Myocyte (in vitro differentiated cells): ENCODE measurements at regions not wholly inside any gene's neighbourhood (a gene's known extent, or its start where the extent isn't known, plus 50 kb on each side); places are given as distances from the start of the nearest gene placed in this dataset.
"Not testable (repeated sequence)": the region's sequence is repeated elsewhere in the genome, so short reads cannot be mapped to it uniquely, and the experiment has no call there.

Experiments
- DNase-seq: peaks from one replicate; pipeline ENCODE4 v3.0.0-alpha.2; 2012; ENCODE audit warnings: low read depth

DNA sequence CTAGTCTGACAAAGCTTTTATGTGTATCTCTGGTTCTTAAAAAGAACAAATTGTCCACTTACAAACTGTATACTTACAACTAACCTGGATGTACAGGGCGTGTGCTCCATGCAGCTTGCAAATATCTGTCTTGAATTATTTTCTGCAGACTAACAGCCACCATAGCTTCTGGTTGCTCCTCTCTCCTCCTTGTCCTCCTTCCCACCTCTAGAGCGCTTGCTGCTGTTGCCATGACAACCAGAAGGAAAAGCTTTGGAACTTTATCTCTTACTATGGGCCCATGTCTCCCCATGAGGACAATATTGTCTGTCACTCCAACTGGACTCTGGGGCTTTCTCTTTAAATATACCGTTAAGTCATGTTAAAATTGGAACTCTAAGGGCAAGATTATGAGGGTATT is 71.5 kb upstream of the DHX40 start:
- no peak for DNase-seq

- no peak for DNase-seq
These were observed 70.5 kb upstream of the DHX40 start for GRCh38 chr17:59494757-59495368.

DNA sequence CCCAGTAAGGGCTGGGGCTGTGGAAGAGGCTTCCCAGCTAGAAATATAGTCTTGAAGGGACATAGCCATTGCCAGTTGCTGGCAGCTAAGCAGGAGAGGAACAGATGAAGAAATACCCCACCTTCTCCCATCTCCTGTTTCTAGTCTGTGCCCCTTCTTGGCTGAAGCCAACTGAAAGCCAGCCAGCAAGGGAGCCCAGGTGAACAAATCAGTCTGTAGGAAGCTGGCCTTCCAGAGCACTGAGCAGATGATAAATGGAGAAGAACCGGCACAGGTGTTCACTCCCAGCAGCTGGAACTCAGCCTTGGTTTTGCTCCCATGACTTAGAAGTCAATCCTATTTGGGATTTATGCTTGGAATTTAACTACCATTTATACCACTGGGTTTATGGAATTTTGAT is 69.2 kb upstream of the DHX40 start:
- no peak for DNase-seq

DNA sequence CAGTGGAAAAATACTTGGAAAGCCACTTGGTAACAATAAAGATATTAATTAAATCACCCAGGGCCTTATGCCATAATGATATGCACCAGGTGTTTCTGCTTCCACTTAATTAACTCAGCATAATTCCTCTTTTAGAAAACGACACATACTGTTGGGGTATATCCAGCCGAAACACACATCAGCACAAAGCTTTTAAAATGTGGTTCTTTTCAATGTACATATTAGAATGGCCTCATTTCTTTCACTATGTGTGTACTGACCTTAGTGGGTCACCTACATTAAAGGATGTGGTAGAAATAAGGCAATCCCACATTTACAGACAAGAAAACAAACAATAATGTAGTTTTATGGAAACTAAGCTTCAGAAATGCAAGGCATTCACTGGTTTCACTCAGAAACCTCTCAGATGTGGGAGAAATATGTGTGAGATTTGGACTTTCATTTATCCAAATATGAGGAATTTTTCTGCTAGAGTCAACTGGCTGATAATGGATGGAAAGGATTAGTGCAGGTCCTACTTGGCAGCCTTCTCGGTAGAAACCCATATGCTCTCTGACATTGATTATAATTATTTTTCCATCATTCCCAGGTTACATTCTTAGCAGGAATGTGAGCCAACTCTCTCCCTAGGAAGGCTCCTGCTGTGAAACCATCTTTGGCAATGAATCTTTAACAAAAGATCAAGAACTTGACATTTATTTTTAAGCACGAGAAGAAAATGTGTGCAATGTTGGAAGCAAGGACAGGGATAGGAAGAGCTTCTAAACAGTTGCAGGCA is 66.7 kb upstream of the DHX40 start:
- DNase-seq = no peak

DNA sequence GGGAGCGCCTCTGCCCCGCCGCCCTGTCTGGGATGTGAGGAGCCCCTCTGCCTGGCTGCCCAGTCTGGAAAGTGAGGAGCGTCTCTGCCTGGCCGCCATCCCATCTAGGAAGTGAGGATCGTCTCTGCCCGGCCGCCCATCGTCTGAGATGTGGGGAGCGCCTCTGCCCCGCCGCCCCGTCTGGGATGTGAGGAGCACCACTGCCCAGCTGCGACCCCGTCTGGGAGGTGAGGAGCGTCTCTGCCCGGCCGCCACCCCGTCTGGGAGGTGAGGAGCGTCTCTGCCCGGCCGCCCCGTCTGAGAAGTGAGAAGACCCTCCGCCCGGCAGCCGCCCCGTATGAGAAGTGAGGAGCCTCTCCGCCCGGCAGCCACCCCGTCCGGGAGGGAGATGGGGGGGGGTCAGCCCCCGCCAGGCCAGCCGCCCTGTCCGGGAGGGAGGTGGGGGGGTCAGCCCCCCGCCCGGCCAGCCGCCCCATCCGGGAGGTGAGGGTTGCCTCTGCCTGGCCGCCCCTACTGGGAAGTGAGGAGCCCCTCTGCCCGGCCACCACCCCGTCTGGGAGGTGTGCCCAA is 65.2 kb upstream of the DHX40 start:
- not testable (repeated sequence) for DNase-seq

DNA sequence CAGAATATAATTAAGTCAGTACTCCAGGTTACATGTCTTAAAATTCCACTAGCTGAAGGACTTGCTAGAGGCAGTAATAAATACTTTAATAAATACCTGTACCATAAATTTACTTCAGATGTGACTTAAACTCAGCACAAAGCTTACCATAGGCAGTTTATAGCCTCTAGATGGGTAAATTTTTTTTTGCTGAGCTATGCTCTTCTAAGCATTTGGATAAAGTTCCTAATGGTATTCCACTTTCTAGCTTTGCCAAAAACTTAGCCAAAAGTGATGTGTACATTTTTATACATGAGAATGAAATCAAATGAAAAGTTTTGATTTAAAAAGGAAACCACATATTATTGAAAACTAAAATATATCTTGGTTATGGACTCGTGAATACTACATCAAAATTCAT is 63.7 kb upstream of the DHX40 start:
- DNase-seq = no peak

DNA sequence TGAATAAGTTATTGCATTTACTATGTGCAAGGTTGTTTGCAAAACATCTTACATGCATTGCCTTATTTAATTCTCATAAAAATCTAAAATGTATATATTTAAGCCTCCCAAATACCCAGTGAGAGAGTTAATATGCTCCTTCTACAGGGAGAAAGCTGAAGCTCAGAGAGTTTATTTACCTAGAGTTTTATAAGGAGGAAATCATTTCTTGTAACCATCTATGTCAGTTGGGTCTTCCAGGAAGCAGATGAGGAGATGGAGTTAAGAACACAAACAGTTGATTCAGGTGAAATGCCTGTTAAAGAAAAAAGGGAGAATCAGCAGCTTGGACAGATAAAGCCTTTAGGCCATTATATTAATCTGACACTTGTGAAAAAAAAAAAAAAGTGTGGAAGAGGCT is 62.6 kb upstream of the DHX40 start:
- no peak for DNase-seq

DNA sequence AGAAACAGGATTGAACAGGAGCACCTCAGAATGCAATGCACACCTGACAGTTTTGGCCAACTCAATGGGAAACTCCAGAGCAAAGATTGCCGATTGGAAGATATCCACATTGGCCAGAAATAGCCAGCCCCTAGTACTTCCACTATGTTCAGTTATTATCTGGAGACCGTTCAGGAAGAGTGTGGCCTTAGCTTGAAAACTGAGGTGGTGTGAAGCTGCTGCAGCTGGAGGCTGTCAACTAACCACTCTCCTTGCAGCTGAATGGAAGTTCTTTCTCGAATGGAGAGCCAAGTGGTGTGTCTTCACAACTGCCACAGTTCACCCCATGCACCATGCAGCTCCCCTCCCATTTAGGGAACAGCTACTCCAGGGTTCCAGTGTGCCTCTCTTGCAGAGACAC is 61.9 kb upstream of the DHX40 start:
- no peak for DNase-seq

DNA sequence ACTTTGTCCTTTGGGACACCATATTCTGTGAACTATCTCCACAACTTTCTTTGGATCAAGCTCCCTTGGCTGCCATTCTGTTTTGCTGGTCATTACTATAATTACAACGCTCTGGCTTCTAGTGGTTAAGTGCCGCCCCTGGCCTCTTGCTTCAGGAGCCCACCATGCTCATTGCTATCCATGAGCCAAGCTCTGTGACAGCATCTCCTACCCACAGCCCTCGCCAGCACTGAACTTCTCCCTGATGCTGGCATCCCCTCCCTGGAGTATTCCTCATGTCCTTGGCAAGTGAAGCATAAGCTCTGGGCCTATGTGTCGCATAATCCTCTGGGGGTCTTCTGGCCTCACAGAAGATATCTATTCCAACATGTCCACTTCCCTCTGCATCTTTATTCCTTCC is 60.6 kb upstream of the DHX40 start:
- no peak for DNase-seq

DNA sequence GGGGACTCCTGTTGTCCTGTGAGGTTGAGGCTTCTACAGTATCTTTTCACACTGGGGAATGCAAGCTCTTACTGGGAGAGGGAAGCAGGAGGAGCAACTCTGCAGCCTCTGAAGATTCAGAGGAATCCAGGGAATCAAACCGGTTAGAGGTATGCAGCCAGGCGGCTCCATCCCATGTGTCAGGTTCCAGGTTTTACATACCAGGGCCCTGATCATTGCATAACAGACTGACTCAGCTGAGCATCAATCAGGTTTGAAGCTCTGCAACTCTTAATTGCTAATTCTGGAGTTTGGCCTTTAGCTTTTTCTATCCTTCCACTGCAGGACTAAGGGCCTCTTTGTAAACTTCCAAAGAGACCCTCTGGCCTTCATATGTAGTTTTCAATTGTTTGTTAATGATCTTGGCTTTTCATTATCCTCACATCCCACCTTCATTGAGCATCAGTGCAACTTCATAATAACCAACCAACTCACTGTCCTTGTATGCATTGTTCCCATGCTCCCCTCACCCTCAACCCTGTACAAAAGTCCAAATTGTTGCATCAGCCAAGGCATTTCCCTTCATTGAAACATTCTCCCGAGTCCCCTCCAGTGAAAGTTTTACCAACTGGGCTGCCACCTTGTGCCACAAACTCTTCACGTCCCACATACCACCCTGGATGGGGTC is 59.7 kb upstream of the DHX40 start:
- no peak for DNase-seq

- peak; percentile 40 for DNase-seq
These were observed 58.3 kb upstream of the DHX40 start for GRCh38 chr17:59506894-59507726.

DNA sequence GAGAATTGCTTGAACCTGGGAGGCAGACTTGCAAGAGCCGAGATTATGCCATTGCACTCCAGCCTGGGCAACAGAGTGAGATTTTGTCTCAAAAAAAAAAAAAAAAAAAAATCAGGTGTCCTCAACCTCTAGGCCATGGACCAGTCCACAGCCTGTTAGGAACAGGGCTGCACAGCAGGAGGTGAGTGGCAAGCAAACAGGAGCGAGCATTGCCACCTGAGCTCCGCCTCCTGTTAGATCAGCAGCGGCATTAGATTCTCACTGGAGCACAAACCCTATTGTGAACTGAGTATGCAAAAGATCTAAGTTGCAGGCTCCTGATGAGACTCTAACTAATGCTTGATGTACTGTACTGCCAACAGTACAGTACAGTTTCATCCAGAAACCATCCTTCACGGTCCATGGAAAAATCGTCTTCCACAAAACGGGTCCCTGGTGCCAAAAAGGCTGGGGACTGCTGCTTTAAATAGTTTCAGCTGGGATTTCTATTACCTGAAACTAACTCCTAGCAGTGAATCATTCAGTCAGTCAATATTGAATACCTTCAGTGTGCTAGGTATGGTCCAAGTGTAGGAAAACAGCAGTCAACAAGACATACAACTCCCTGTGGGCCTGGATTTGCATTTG is 56.3 kb upstream of the DHX40 start:
- DNase-seq = no peak

DNA sequence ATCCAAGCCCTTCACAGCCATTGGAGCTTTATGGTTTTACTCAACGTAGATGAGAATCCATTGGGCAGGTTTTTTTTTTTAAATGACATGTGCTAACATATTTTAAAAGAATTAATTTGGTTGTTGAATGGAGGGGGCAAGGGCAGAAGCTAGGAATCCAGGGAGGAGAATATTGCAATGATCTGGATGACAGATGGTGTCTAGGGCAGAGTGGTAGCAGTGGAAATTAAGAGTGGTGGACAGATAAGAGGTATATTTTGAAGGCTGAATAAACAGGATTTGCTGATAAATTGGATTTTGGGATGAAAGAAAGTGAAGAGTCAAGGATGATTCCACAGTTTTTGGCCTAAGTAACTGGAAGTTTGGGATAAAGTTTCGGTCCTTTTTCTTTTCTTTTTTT is 54.8 kb upstream of the DHX40 start:
- DNase-seq = no peak

- no peak for DNase-seq
These were observed 53.7 kb upstream of the DHX40 start for GRCh38 chr17:59511726-59512125.

- no peak for DNase-seq
These were observed 52.5 kb upstream of the DHX40 start for GRCh38 chr17:59512844-59513385.

DNA sequence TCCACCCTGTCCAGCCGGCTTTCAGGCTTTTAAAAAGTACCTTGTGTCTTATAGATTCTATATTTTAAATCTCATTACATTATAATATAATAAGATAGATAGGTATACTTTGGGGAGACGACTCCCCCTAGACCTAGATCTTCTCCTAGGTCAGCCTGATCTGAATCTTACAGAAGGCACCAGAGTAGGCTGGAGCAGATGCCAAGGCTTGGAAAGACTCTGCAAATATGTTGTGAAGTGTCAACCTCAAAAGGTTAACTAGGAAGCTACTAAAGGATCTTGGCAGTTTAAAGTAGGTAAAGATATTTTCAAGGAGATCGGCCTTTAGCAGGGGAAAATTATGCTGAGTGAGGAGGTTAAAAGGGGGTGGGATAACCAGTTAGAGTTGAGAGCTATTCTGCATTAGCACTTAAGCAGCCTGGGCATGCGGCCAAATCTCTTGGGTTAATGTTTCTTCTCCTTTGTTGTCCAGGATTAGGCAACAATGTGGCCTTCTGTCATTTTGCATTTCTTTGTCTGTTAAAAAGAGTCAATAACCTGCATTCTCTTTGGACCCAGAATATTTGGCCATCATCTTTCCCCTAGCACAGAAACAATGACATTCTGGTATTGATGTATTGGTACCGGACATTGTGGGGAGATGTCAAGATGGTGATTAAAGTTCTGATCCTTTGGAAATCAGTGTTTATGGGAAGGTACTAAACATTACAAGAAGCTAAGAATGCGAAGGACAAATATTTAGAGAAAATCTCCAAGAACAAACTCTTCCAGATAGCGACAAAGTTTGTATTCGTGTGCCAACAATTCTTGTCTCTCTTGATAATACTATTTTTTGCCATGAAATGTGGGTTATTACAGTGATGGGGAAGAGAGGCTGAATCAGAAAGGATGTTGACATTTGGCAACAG is 51.2 kb upstream of the DHX40 start:
- peak; percentile 76 for DNase-seq
